ENCODE measurements at regions not wholly inside any gene's neighbourhood (a gene's known extent, or its start where the extent isn't known, plus 50 kb on each side); places are given as distances from the start of the nearest gene placed in this dataset.
"Not testable (repeated sequence)": the region's sequence is repeated elsewhere in the genome, so short reads cannot be mapped to it uniquely, and the experiment has no call there.

GRCh38 chr9:81829195-81829882, 98.9 kb upstream of the SPATA31D4 start:
- POLR2A ChIA-PET = no interaction called here
- no peak for DNase-seq (ENCODE audit: low read depth, low spot score)
- no peak for TF ChIP-seq CTCF (IDR thresholded peaks at IDR 0.05; ENCODE audit: insufficient read depth, low read length, missing control alignments)
- no peak overlapping the region for H3K4me3 ChIP-seq (ENCODE audit: low read depth, low read length)
- CTCF ChIA-PET = no interaction called here

GRCh38 chr9:81830431-81830830, 97.8 kb upstream of the SPATA31D4 start:
- H3K4me3 ChIP-seq (ENCODE audit: low read depth, low read length); POLR2A ChIA-PET; DNase-seq (ENCODE audit: low read depth, low spot score): not testable (repeated sequence)
- CTCF ChIA-PET = interaction anchor here (0.6 kb wide), 1 partner anchor 216 kb away, joined by 3 read pairs; no protein-coding TSS in a partner anchor

GRCh38 chr9:81832571-81833285, 95.5 kb upstream of the SPATA31D4 start:
- TF ChIP-seq CTCF (IDR thresholded peaks at IDR 0.05; ENCODE audit: insufficient read depth, low read length, missing control alignments) = no peak
- CTCF ChIA-PET = no interaction called here

GRCh38 chr9:81833563-81834345, 94.5 kb upstream of the SPATA31D4 start:
- H3K4me3 ChIP-seq (ENCODE audit: low read depth, low read length) = no peak overlapping the region
- no peak for TF ChIP-seq CTCF (IDR thresholded peaks at IDR 0.05; ENCODE audit: insufficient read depth, low read length, missing control alignments)
- DNase-seq (ENCODE audit: low read depth, low spot score) = no peak
- ChIA-PET POLR2A (no interaction called here), CTCF (interaction anchor here (2.1 kb wide), 1 partner anchor 15 kb away, joined by 7 read pairs; no protein-coding TSS in a partner anchor)

More at GRCh38 chr9:81832571-81833285, 95.5 kb upstream of the SPATA31D4 start:
- DNase-seq (ENCODE audit: low read depth, low spot score) = no peak
- H3K4me3 ChIP-seq (ENCODE audit: low read depth, low read length) = no peak overlapping the region
- POLR2A ChIA-PET = no interaction called here

GRCh38 chr9:81841333-81841732, 86.9 kb upstream of the SPATA31D4 start:
- no peak for DNase-seq (ENCODE audit: low read depth, low spot score)
- no peak overlapping the region for H3K4me3 ChIP-seq (ENCODE audit: low read depth, low read length)
- ChIA-PET POLR2A (no interaction called here), CTCF (no interaction called here)
- no peak for TF ChIP-seq CTCF (IDR thresholded peaks at IDR 0.05; ENCODE audit: insufficient read depth, low read length, missing control alignments)

- DNase-seq (ENCODE audit: low read depth, low spot score) = no peak
- TF ChIP-seq CTCF (IDR thresholded peaks at IDR 0.05; ENCODE audit: insufficient read depth, low read length, missing control alignments) = no peak
- ChIA-PET CTCF (interaction anchor here (1.3 kb wide), 1 partner anchor 321 kb away, joined by 4 read pairs; no protein-coding TSS in a partner anchor), POLR2A (no interaction called here)
- H3K4me3 ChIP-seq (ENCODE audit: low read depth, low read length) = no peak overlapping the region
Observed at GRCh38 chr9:81844131-81844567, 84.1 kb upstream of the SPATA31D4 start.
